Natural killer cell (primary cell): ENCODE measurements at regions not wholly inside any gene's neighbourhood (a gene's known extent, or its start where the extent isn't known, plus 50 kb on each side); places are given as distances from the start of the nearest gene placed in this dataset.

Experiments
- ATAC-seq, 3 donors: fragments of 150-1000 bp in 2 of 3; fragments of 200-7000 bp in 1 of 3; cut with Tn5 transposase; 1 replicate in 1 of 3; 2 replicates in 2 of 3; pipeline ENCODE4 v1.10.0; 2021; ENCODE audit warnings: mild to moderate bottlenecking in 2 of 3, moderate library complexity in 2 of 3
- DNase-seq, 2 donors: peaks; one replicate each; pipeline versions ENCODE4 v3.0.0 to v3.0.0-alpha.2; 2013 to 2021; ENCODE audit warnings: mixed read lengths in 1 of 2
- H3K27ac ChIP-seq: one replicate; pipeline ENCODE4 v1.5.1; 2013; ENCODE audit warnings: mild to moderate bottlenecking, low read length
- H3K27me3 ChIP-seq: one replicate; pipeline ENCODE4 v1.6.1; 2013; ENCODE audit warnings: low read length; ENCODE audit not compliant: control insufficient read depth, insufficient read depth
- H3K36me3 ChIP-seq: one replicate; pipeline ENCODE4 v1.6.1; 2013; ENCODE audit warnings: low read length; ENCODE audit not compliant: control insufficient read depth, insufficient read depth
- H3K4me1 ChIP-seq: one replicate; pipeline ENCODE4 v1.6.1; 2013; ENCODE audit warnings: low read length; ENCODE audit not compliant: control insufficient read depth, insufficient read depth
- H3K4me3 ChIP-seq: one replicate; pipeline ENCODE4 v1.5.1; 2013; ENCODE audit warnings: low read length
- H3K9me3 ChIP-seq: one replicate; pipeline ENCODE4 v1.6.1; 2013; ENCODE audit warnings: low read length; ENCODE audit not compliant: control insufficient read depth, insufficient read depth
- H3K27ac Mint-ChIP-seq, 2 donors: one replicate each; pipeline ENCODE4 v1.8.0; 2022; ENCODE audit warnings: mild to moderate bottlenecking in 2 of 2, mixed read lengths in 2 of 2, moderate library complexity in 1 of 2
- H3K27me3 Mint-ChIP-seq, 2 donors: one replicate each; pipeline ENCODE4 v1.8.0; 2022; ENCODE audit warnings: low read depth in 2 of 2, mixed read lengths in 2 of 2
- H3K36me3 Mint-ChIP-seq: one replicate; pipeline ENCODE4 v1.8.0; 2022; ENCODE audit warnings: mixed read lengths
- H3K4me1 Mint-ChIP-seq, 2 donors: one replicate each; pipeline ENCODE4 v1.8.0; 2022; ENCODE audit warnings: mixed read lengths in 2 of 2
- H3K4me3 Mint-ChIP-seq: one replicate; pipeline ENCODE4 v1.8.0; 2022; ENCODE audit warnings: mild to moderate bottlenecking, moderate library complexity, mixed read lengths
- H3K9me3 Mint-ChIP-seq, 2 donors: one replicate each; pipeline ENCODE4 v1.8.0; 2022; ENCODE audit warnings: mixed read lengths in 2 of 2
- WGBS: methylation state at CpG from one replicate; pipeline ENCODE4 v1.1.7; 2013; ENCODE audit warnings: missing lambda C conversion rate; ENCODE audit not compliant: insufficient coverage; 5-methylcytosine and 5-hydroxymethylcytosine counted together
- intact Hi-C: fragments of 100-400 bp; cut with micrococcal nuclease; formaldehyde crosslinking; loops from one replicate; pipeline ENCODE4 v1.14.2; 2022
- TF ChIP-seq, protein P1 (sequence below): fragments of 200-600 bp; IDR thresholded peaks from one replicate; pipeline ENCODE4 v1.8.0; 2022; ENCODE audit warnings: antibody characterized with exemption

GRCh38 chr1:115545096-115545720, 96.6 kb upstream of the VANGL1 start:
- H3K9me3 Mint-ChIP-seq = no peaks in the 10 kb centered on the region
- no peak overlapping the region for H3K27ac ChIP-seq

DNA sequence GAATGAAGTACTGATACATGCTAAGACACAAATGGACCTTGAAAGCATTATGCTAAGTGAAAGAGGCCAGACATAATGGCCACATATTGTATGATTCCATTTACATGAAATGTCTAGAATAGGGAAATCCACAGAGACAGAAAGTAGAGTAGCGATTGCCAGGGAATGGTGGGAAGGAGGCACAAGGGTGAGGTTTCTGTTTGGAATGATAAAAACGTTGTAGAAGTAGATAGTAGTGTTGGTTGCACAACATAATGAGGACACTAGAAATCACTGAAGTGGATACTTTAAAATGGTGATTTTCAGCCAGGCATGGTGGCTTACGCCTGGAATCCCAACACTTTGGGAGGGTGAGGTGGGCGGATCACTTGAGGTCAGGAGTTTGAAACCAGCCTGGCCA, 97.6 kb upstream of the VANGL1 start:
- no peak overlapping the region for H3K27ac ChIP-seq
- ATAC-seq (no peak), DNase-seq (no peak)
- intact Hi-C loops = no loop called here
- H3K4me3 ChIP-seq = no peak overlapping the region
- Mint-ChIP-seq H3K36me3 (no peaks in the 10 kb centered on the region), H3K4me3 (no peak overlapping the region), H3K4me1 (no peaks in the 10 kb centered on the region), H3K27ac (no peak overlapping the region), H3K9me3 (no peaks in the 10 kb centered on the region), H3K27me3 (peaks cover 0 to 4% of the 10 kb centered on the region in 2 donors)
- no peaks in the 10 kb centered on the region for H3K9me3 ChIP-seq
- WGBS = 87% methylated on average over 3 of the region's 4 CpGs
- H3K27me3 ChIP-seq = no peaks in the 10 kb centered on the region
- no peaks in the 10 kb centered on the region for H3K36me3 ChIP-seq
- no peaks in the 10 kb centered on the region for H3K4me1 ChIP-seq
- TF ChIP-seq, protein P1, sequence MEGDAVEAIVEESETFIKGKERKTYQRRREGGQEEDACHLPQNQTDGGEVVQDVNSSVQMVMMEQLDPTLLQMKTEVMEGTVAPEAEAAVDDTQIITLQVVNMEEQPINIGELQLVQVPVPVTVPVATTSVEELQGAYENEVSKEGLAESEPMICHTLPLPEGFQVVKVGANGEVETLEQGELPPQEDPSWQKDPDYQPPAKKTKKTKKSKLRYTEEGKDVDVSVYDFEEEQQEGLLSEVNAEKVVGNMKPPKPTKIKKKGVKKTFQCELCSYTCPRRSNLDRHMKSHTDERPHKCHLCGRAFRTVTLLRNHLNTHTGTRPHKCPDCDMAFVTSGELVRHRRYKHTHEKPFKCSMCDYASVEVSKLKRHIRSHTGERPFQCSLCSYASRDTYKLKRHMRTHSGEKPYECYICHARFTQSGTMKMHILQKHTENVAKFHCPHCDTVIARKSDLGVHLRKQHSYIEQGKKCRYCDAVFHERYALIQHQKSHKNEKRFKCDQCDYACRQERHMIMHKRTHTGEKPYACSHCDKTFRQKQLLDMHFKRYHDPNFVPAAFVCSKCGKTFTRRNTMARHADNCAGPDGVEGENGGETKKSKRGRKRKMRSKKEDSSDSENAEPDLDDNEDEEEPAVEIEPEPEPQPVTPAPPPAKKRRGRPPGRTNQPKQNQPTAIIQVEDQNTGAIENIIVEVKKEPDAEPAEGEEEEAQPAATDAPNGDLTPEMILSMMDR = no peak

More at GRCh38 chr1:115545096-115545720, 96.6 kb upstream of the VANGL1 start:
- Mint-ChIP-seq H3K4me1 (no peaks in the 10 kb centered on the region), H3K36me3 (no peaks in the 10 kb centered on the region), H3K4me3 (no peak overlapping the region), H3K27ac (no peak overlapping the region), H3K27me3 (peaks cover 0 to 7% of the 10 kb centered on the region in 2 donors)
- TF ChIP-seq, protein P1 = no peak
- 82% methylated on average over 15 of the region's 15 CpGs for WGBS
- no peaks in the 10 kb centered on the region for H3K27me3 ChIP-seq
- no peaks in the 10 kb centered on the region for H3K9me3 ChIP-seq
- no peaks in the 10 kb centered on the region for H3K36me3 ChIP-seq
- no peak for DNase-seq
- intact Hi-C loops = no loop called here
- H3K4me3 ChIP-seq = no peak overlapping the region
- H3K4me1 ChIP-seq = no peaks in the 10 kb centered on the region
- ATAC-seq = no peak

DNA sequence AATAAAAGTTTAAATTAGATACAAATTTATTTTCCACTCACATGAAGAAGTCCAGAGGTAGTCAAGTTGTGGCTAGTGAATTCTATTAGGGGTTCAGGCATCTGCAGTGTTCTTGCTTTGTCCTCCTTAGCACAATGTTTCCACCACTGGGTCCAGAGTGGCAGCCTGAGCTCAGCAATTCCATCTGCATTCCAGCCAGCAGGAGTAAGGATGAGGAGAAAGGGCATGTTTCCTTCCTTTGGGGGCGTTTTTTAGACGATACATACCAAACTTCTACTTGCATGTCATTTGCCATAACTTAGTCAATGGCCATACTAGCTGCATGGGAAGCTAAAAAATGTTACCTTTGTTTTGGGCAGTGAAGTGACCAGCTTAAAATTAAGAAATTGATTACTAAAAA, 98.5 kb upstream of the VANGL1 start:
- H3K4me1 Mint-ChIP-seq = no peaks in the 10 kb centered on the region
- H3K4me1 ChIP-seq = no peaks in the 10 kb centered on the region
- no peak overlapping the region for H3K27ac ChIP-seq
- WGBS = 87% methylated on average over 2 of the region's 2 CpGs
- peaks cover 0 to 4% of the 10 kb centered on the region in 2 donors for H3K27me3 Mint-ChIP-seq
- H3K36me3 ChIP-seq = no peaks in the 10 kb centered on the region
- no peaks in the 10 kb centered on the region for H3K9me3 ChIP-seq
- H3K9me3 Mint-ChIP-seq = no peaks in the 10 kb centered on the region
- H3K4me3 Mint-ChIP-seq = no peak overlapping the region
- no peak for DNase-seq
- TF ChIP-seq, protein P1 = no peak
- H3K27me3 ChIP-seq = no peaks in the 10 kb centered on the region
- no peak overlapping the region for H3K4me3 ChIP-seq
- H3K27ac Mint-ChIP-seq = no peak overlapping the region
- no peaks in the 10 kb centered on the region for H3K36me3 Mint-ChIP-seq
- no peak for ATAC-seq
- intact Hi-C loops = no loop called here

GRCh38 chr1:115539736-115540135, 102.0 kb upstream of the VANGL1 start:
- Mint-ChIP-seq H3K27me3 (peaks cover 0 to 7% of the 10 kb centered on the region in 2 donors), H3K4me1 (no peaks in the 10 kb centered on the region), H3K36me3 (no peaks in the 10 kb centered on the region), H3K9me3 (no peaks in the 10 kb centered on the region), H3K4me3 (no peak overlapping the region), H3K27ac (no peak overlapping the region)
- no peak overlapping the region for H3K27ac ChIP-seq
- ATAC-seq (no peak), DNase-seq (no peak)
- no peak overlapping the region for H3K4me3 ChIP-seq
- no peaks in the 10 kb centered on the region for H3K36me3 ChIP-seq
- H3K4me1 ChIP-seq = no peaks in the 10 kb centered on the region
- H3K9me3 ChIP-seq = no peaks in the 10 kb centered on the region
- intact Hi-C loops = no loop called here
- TF ChIP-seq, protein P1 = no peak
- H3K27me3 ChIP-seq = no peaks in the 10 kb centered on the region
- WGBS = 100% methylated on average over 2 of the region's 3 CpGs
